Immature natural killer cell (primary cell): ENCODE measurements at regions not wholly inside any gene's neighbourhood (a gene's known extent, or its start where the extent isn't known, plus 50 kb on each side); places are given as distances from the start of the nearest gene placed in this dataset.

Experiments
- DNase-seq, 3 donors: peaks; one replicate each; pipeline ENCODE4 v3.0.0; 2022; ENCODE audit warnings: mixed read lengths in 1 of 3
- H3K27ac Mint-ChIP-seq, 6 donors: one replicate each; pipeline ENCODE4 v1.8.0; 2020; ENCODE audit warnings: mixed read lengths in 6 of 6, mild to moderate bottlenecking in 5 of 6, inconsistent platforms in 4 of 6, moderate library complexity in 3 of 6
- H3K27me3 Mint-ChIP-seq, 3 donors: one replicate each; pipeline ENCODE4 v1.8.0; 2020 to 2021; ENCODE audit warnings: low read depth in 3 of 3, mild to moderate bottlenecking in 3 of 3, mixed read lengths in 3 of 3, moderate library complexity in 3 of 3, inconsistent platforms in 1 of 3
- H3K36me3 Mint-ChIP-seq, 3 donors: one replicate each; pipeline ENCODE4 v1.8.0; 2020; ENCODE audit warnings: mixed read lengths in 3 of 3, inconsistent platforms in 2 of 3, mild to moderate bottlenecking in 2 of 3
- H3K4me1 Mint-ChIP-seq, 2 donors: one replicate each; pipeline ENCODE4 v1.8.0; 2020; ENCODE audit warnings: inconsistent platforms in 2 of 2, mild to moderate bottlenecking in 2 of 2, mixed read lengths in 2 of 2, moderate library complexity in 1 of 2
- H3K4me3 Mint-ChIP-seq, 5 donors: one replicate each; pipeline ENCODE4 v1.8.0; 2020; ENCODE audit warnings: mild to moderate bottlenecking in 5 of 5, mixed read lengths in 5 of 5, inconsistent platforms in 3 of 5, moderate library complexity in 3 of 5
- H3K9me3 Mint-ChIP-seq, 6 donors: one replicate each; pipeline ENCODE4 v1.8.0; 2020; ENCODE audit warnings: mild to moderate bottlenecking in 6 of 6, mixed read lengths in 6 of 6, inconsistent platforms in 4 of 6, moderate library complexity in 3 of 6

DNA sequence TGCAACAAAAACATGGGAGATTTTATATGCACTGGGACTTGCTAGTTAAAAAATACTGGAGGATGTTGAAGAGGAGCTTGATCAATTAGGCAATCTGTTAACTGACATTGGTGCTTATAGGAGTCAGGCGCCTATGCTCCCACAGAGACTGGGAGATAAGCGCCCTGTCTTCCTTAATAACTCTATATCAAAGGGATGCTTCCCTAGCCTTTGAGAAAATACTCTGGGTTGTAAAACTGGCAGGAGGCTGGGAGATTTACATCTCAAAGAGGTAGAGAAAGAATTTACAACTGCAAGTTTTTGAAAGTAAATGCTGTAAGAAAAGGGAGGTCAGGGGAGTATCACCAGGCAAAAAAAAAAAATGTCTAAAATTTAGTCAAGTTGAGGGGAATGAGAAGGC lies 325.4 kb downstream of the PCDH10 start:
- no peaks in the 10 kb centered on the region for H3K4me1 Mint-ChIP-seq
- H3K27ac Mint-ChIP-seq: no peak overlapping the region

DNA sequence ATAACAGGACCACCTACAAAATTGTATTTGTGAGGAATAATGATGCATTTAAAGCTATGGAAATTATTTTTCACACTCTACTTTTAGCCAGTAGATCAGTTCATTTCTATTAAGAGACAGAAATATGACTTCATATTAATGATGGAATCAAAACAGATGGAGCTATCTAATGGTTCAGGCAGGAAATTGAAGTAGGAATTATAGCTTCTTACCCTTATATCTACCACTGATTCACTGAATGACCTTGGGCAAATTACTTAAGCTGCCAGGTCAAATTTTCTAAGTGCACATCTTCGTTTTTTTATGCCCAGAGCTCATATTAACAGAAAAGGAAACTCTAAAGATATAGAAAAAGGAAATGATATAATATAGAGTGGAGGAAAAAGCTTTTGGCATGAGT lies 323.1 kb downstream of the PCDH10 start:
- Mint-ChIP-seq H3K4me1 (no peaks in the 10 kb centered on the region), H3K4me3 (no peak overlapping the region), H3K9me3 (peaks cover 1 to 20% (median 11%) of the 10 kb centered on the region in 6 donors), H3K27me3 (no peaks in the 10 kb centered on the region), H3K36me3 (no peaks in the 10 kb centered on the region), H3K27ac (no peak overlapping the region)
- DNase-seq: no peak

More for the DNA sequence above, 325.4 kb downstream of the PCDH10 start:
- DNase-seq: no peak
- H3K9me3 Mint-ChIP-seq: peaks cover 2 to 21% (median 10%) of the 10 kb centered on the region in 6 donors
- no peaks in the 10 kb centered on the region for H3K27me3 Mint-ChIP-seq
- no peak overlapping the region for H3K4me3 Mint-ChIP-seq
- H3K36me3 Mint-ChIP-seq: no peaks in the 10 kb centered on the region

DNA sequence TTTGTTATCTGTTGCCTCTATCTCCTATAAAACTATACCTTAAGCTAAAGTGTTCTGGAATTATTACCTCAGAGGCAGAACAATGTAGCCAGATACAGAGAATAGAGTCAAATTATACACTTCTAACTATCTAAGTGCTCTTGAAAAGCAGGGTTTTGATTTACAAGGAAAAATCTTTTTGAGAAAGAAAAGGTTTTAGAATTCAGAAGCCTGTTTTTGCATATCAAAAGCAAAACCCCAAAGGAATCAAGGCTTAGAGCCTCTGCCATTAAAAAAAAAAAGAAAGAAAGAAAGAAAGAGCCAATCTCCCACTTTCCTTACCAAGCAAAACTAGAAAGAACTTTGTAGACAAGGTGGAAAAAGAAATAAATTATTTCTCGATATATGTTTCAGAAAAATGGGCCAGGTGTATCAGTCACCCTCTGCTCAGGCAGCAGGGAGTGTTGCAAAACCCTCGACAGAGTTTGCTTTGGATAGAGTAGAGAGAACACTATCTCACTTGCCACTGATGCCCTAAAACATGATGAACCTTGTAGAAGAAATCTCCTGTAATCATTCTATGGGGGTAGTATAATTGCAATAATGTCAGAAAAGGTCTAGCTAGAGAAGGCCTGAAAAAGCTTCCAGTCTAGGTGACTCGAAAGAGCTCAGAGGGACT lies 318.3 kb downstream of the PCDH10 start:
- peaks cover 0 to 4% (median 0%) of the 10 kb centered on the region in 3 donors for H3K36me3 Mint-ChIP-seq

DNA sequence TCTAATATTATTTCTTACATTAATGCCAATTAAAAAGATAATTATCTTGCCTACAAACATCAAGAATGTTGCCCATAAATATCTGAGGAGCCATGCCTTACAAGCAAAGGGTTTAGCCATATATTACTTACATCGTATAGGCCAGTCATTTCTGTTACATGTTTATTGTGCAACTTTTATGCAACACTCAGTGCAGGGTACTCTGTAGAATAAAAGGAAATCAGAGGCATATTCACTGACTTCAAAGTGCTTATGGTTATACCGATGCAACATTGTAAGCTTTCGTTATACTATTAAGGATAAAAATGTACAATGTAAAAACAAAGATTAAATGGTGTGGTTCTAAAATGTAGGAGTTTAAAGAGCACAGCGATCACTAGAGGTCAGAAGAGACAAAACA lies 315.9 kb downstream of the PCDH10 start:
- Mint-ChIP-seq H3K9me3 (peaks cover 9 to 58% (median 32%) of the 10 kb centered on the region in 6 donors), H3K27ac (no peak overlapping the region), H3K36me3 (peaks cover 0 to 9% (median 0%) of the 10 kb centered on the region in 3 donors), H3K4me3 (no peak overlapping the region), H3K4me1 (no peaks in the 10 kb centered on the region), H3K27me3 (no peaks in the 10 kb centered on the region)
- no peak for DNase-seq

More for the DNA sequence above, 318.3 kb downstream of the PCDH10 start:
- H3K9me3 Mint-ChIP-seq: peaks cover 0 to 56% (median 21%) of the 10 kb centered on the region in 6 donors
- no peaks in the 10 kb centered on the region for H3K27me3 Mint-ChIP-seq
- H3K4me1 Mint-ChIP-seq: no peaks in the 10 kb centered on the region
- H3K4me3 Mint-ChIP-seq: no peak overlapping the region
- H3K27ac Mint-ChIP-seq: no peak overlapping the region
- DNase-seq: no peak

DNA sequence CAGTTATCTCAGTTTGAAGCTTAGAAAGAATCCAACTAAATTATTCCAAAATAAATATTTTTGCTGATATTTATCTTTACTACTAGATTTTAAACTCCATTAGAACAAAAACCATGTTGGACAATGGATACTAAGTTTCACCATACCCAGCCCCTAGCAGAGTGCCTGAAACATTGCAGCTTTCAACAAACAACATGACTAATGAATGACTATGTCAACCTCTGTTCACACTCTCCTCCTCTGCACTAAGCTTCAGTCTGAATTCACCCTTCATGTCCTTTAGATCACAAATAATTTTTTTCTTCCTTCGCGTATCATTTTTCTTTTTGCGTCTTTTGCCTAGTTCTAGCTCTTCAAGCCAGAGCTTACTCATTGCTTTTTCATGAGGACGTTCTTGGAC lies 315.2 kb downstream of the PCDH10 start:
- Mint-ChIP-seq H3K27me3 (no peaks in the 10 kb centered on the region), H3K36me3 (peaks cover 0 to 9% (median 0%) of the 10 kb centered on the region in 3 donors), H3K27ac (no peak overlapping the region), H3K9me3 (peaks cover 9 to 61% (median 33%) of the 10 kb centered on the region in 6 donors), H3K4me3 (no peak overlapping the region), H3K4me1 (no peaks in the 10 kb centered on the region)
- DNase-seq: no peak

DNA sequence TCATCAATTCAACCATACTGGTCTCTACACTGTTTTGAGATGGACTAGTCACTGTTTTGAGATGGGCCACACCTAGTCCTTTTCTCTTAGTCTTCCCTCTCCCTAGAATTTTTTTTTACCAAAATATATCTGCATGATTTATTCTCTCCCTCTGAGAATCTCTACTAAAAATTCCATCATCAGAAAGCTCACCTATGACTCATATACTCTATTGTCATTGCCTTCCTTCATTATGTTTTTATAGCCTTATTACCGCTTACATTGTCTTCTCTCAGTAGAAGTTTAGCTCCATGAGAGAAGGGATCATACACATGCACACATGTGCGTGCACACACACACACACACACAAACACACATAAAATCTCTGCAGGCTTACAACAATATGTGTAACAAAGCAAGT lies 303.6 kb downstream of the PCDH10 start:
- no peak for DNase-seq
- Mint-ChIP-seq H3K27me3 (no peaks in the 10 kb centered on the region), H3K36me3 (no peaks in the 10 kb centered on the region), H3K4me1 (no peaks in the 10 kb centered on the region), H3K27ac (no peak overlapping the region), H3K4me3 (no peak overlapping the region), H3K9me3 (peaks cover 5 to 35% (median 14%) of the 10 kb centered on the region in 6 donors)

DNA sequence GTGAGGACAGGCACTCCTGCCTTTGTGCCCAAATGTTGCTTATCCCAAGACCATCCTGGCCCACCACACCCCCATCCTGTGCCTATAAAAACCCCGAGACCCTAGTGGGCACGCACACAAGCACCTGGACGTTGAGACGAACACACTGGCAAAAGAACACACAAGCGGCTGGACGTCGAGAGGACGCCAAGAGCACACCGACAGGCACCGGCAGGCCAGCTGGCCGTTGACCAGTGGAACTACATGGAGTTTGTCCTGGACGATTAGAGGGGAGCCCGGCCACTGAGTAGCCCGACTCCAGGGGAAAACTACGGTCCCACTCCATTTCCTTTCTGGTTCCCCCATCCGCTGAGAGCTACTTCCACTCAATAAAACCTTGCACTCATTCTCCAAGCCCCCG lies 301.7 kb downstream of the PCDH10 start:
- DNase-seq: no peak
- H3K36me3 Mint-ChIP-seq: no peaks in the 10 kb centered on the region
- H3K4me1 Mint-ChIP-seq: no peaks in the 10 kb centered on the region
- no peak overlapping the region for H3K4me3 Mint-ChIP-seq
- no peaks in the 10 kb centered on the region for H3K27me3 Mint-ChIP-seq
- no peak overlapping the region for H3K27ac Mint-ChIP-seq
- H3K9me3 Mint-ChIP-seq: peaks cover 4 to 49% (median 20%) of the 10 kb centered on the region in 6 donors

DNA sequence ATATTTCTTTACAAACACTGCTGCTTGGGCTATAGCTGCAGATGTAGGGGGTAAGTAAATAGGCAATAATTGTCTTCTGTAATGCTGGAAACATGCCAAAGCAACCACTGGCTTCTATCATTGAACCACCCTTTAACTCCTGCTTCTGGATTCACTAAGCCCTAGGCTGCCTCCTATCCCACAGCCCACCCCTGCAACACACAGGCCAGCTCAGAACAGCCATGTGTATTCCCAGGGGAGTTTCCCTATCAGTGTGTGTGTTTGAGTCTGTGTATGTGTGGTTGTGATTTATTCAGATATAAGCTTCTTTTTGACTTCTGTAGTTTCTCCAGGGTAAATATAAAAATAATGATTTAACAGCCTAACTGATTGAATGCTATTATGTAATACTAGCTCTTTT lies 291.3 kb downstream of the PCDH10 start:
- H3K27me3 Mint-ChIP-seq: peaks cover 0 to 3% (median 0%) of the 10 kb centered on the region in 3 donors
- H3K36me3 Mint-ChIP-seq: no peaks in the 10 kb centered on the region
- no peaks in the 10 kb centered on the region for H3K4me1 Mint-ChIP-seq
- H3K9me3 Mint-ChIP-seq: peaks cover 2 to 34% (median 13%) of the 10 kb centered on the region in 6 donors
- H3K27ac Mint-ChIP-seq: no peak overlapping the region
- no peak overlapping the region for H3K4me3 Mint-ChIP-seq
- DNase-seq: no peak

DNA sequence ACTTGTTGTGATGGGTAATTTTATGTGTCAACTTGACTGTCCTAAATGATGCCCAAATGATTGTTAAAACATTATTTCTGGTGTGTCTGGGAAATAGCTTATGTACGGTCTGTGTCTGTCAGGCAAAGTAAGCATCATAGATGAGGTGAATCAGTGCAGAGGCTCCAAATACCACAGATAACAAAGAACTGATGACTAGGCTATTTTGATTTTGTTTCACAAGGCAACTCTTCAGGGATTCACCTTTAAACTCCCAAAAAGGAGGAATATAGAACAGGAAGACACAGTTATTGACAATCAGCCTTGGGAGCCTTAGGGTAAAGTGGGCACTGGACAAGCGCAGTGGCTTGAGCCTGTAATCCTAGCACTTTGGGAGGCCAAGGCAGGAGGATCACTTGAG lies 290.7 kb downstream of the PCDH10 start:
- DNase-seq: no peak
- no peaks in the 10 kb centered on the region for H3K4me1 Mint-ChIP-seq
- H3K27ac Mint-ChIP-seq: no peak overlapping the region
- no peaks in the 10 kb centered on the region for H3K36me3 Mint-ChIP-seq
- H3K27me3 Mint-ChIP-seq: peaks cover 0 to 3% (median 0%) of the 10 kb centered on the region in 3 donors
- H3K9me3 Mint-ChIP-seq: peaks cover 2 to 34% (median 13%) of the 10 kb centered on the region in 6 donors
- no peak overlapping the region for H3K4me3 Mint-ChIP-seq

DNA sequence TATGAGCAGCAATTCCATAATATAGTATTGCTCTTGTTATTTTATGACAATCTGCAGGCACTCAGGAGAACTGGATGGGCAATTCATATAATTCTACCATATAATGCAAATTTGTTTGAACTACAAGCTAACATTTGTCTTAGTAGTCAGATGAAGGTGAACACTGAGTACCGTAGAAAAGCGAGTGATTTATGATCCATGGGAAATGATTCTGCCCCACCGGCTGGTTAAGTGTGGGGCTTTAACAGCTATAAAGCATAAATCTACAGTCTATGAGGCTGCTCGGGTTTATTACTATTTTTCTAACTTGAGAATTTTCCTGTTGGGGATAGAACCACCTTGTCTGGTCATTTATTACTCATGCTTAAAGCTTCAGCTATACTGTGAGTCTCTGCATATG lies 275.5 kb downstream of the PCDH10 start:
- no peak for DNase-seq
- Mint-ChIP-seq H3K36me3 (no peaks in the 10 kb centered on the region), H3K27ac (no peak overlapping the region), H3K9me3 (peaks cover 2 to 46% (median 15%) of the 10 kb centered on the region in 6 donors), H3K4me3 (no peak overlapping the region), H3K27me3 (no peaks in the 10 kb centered on the region), H3K4me1 (no peaks in the 10 kb centered on the region)

DNA sequence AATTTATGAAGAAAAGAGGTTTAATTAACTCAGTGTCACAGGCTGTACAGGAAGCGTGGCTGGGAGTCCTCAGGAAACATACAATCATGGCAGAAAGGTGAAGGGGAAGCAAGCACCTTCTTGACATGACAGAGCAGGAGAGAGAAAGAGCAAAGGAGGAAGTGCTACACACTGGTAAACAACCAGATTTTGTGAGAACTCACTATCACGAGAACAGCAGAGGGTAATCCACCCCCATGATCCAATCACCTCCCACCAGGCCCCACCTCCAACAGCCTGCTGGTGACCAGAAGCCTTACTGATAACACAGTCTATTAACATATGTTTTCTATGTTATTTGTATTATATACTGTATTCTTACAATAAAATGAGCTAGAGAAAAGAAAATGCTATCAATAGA lies 254.8 kb downstream of the PCDH10 start:
- no peak for DNase-seq
- H3K9me3 Mint-ChIP-seq: peaks cover 3 to 47% (median 20%) of the 10 kb centered on the region in 6 donors
- H3K27me3 Mint-ChIP-seq: no peaks in the 10 kb centered on the region
- no peak overlapping the region for H3K4me3 Mint-ChIP-seq
- H3K27ac Mint-ChIP-seq: no peak overlapping the region
- no peaks in the 10 kb centered on the region for H3K4me1 Mint-ChIP-seq
- no peaks in the 10 kb centered on the region for H3K36me3 Mint-ChIP-seq

DNA sequence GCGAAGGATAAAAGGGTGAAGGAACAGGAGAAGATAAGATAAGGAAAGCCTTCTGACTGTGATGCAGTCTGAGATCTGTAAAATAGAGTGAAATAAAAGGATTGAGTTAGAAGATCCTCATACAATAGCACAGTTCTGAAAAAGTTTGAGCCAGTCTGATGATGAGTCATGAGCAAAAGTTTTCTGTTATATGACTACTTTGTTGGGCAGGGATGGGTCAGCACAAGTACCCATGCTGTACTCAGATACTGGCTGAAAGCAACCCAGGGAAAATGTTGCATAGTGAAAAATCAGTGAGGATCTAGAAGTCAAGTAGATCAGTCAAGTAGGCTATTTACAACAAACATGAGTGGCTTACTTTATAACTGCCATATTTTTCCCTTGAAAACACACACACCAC lies 253.5 kb downstream of the PCDH10 start:
- no peak for DNase-seq

DNA sequence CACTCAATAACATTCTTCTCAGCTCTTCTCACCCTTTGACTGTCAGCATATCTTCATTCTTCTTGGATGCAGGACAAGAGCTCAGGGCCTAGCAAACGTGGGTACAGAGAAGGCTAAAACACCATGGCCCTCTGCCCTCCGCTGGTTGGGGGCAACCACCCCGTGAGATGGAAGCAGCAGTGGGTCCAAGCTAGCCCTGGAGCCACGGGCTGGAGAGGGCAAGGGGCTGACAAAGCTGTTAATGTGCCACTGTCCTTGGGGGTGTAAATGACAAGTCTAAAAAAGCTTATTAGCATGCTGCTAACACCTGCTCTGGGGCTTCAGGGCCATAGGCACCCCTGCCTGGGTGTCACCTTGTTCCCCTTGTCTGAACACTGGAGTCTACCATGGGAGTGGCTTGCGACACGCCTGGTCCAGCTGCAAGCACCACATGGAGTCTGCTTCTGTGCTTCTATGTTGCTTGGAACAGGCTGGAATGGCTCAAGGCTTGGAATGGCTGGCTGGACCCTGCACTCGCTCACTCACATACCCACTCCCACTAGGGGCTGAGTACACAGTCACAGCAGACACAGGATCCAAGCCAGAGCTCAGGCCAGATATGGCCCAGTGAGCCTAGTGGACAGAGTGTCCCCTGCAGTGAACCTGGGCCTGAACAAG lies 246.0 kb downstream of the PCDH10 start:
- Mint-ChIP-seq H3K36me3 (peaks cover 0 to 6% (median 0%) of the 10 kb centered on the region in 3 donors), H3K9me3 (peaks cover 5 to 28% (median 8%) of the 10 kb centered on the region in 6 donors), H3K27me3 (peaks cover 0 to 2% (median 0%) of the 10 kb centered on the region in 3 donors), H3K27ac (no peak overlapping the region), H3K4me1 (no peaks in the 10 kb centered on the region), H3K4me3 (no peak overlapping the region)
- DNase-seq: no peak

More for the DNA sequence above, 253.5 kb downstream of the PCDH10 start:
- Mint-ChIP-seq H3K4me3 (no peak overlapping the region), H3K4me1 (no peaks in the 10 kb centered on the region), H3K27me3 (no peaks in the 10 kb centered on the region), H3K27ac (no peak overlapping the region), H3K36me3 (peaks cover 0 to 5% (median 0%) of the 10 kb centered on the region in 3 donors), H3K9me3 (peaks cover 5 to 54% (median 24%) of the 10 kb centered on the region in 6 donors)

DNA sequence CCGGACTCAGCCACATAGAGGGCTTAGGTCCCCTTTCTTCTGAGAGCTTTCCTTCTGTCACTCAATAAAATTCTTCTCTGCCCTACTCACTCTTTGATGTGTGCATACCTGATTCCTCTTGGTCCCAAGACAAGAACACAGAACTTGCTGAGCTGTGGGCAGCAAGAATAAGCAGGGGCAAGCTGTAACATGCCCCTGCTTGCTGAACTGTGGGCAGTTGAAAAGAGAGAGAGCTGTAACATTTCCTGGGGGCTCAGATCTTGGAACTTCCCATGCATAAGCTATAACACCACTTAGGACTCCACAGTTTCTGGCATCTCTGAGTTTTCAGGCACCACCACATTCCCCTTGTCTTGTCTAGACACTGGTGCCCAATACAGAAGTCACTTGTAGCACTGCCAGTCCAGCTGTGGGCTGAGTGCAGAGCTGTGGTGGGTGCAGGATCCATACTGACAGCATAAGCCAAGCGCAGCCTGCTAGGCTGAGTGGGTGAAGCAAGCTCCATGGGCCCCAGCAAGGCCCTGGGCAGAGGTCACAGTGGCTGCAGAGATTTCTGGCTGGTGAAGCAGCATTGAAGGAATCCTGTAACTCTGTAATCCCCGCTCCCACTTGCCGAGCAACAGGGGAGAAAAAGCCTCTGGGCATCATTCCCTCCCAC lies 241.2 kb downstream of the PCDH10 start:
- Mint-ChIP-seq H3K36me3 (no peaks in the 10 kb centered on the region), H3K4me3 (no peak overlapping the region), H3K9me3 (peaks cover 0 to 16% (median 6%) of the 10 kb centered on the region in 6 donors), H3K27ac (no peak overlapping the region), H3K27me3 (peaks cover 0 to 2% (median 0%) of the 10 kb centered on the region in 3 donors), H3K4me1 (no peaks in the 10 kb centered on the region)
- no peak for DNase-seq
